WTC11 (cell line): ENCODE measurements at regions not wholly inside any gene's neighbourhood (a gene's known extent, or its start where the extent isn't known, plus 50 kb on each side); places are given as distances from the start of the nearest gene placed in this dataset.

Source experiments
- ATAC-seq: fragments of 200-7000 bp; cut with Tn5 transposase; 2 replicates; pipeline ENCODE4 v1.10.0; 2021; ENCODE audit warnings: mild to moderate bottlenecking, moderate library complexity
- CTCF ChIA-PET: fragments of 300-600 bp; sonication (Branson Sonifier 250); formaldehyde crosslinking; loops from one replicate; lab custom pipeline; 2021; ENCODE audit warnings: antibody characterized with exemption; lab: Charles Lee
- POLR2A ChIA-PET: fragments of 350-600 bp; sonication (Branson Sonifier 250); formaldehyde crosslinking; loops from one replicate; lab custom pipeline; 2021; ENCODE audit warnings: antibody characterized with exemption; lab: Charles Lee
- DNase-seq: peaks from one replicate; pipeline ENCODE4 v3.0.0; 2021; ENCODE audit warnings: low spot score
- H3K27ac Mint-ChIP-seq: 2 replicates; pipeline ENCODE4 v1.8.0; 2021; ENCODE audit warnings: mixed read lengths
- H3K27me3 Mint-ChIP-seq: 2 replicates; pipeline ENCODE4 v1.8.0; 2021; ENCODE audit warnings: low read depth, mild to moderate bottlenecking, moderate library complexity, mixed read lengths
- H3K36me3 Mint-ChIP-seq: 2 replicates; pipeline ENCODE4 v1.8.0; 2021; ENCODE audit warnings: mixed read lengths
- H3K4me1 Mint-ChIP-seq: 2 replicates; pipeline ENCODE4 v1.8.0; 2022; ENCODE audit warnings: mixed read lengths
- H3K4me3 Mint-ChIP-seq: 2 replicates; pipeline ENCODE4 v1.8.0; 2021; ENCODE audit warnings: mild to moderate bottlenecking, moderate library complexity, mixed read lengths
- H3K9me3 Mint-ChIP-seq: 2 replicates; pipeline ENCODE4 v1.8.0; 2021; ENCODE audit warnings: mixed read lengths
- AR ChIP-seq: fragments of 250-450 bp; sonication (Bioruptor Pico); IDR thresholded peaks from 2 replicates; pipeline ENCODE4 v1.9.0; 2021; ENCODE audit warnings: mild to moderate bottlenecking
- GRHL2 ChIP-seq: fragments of 250-450 bp; sonication (Bioruptor Pico); IDR thresholded peaks from 2 replicates; pipeline ENCODE4 v1.8.0; 2022; ENCODE audit warnings: mild to moderate bottlenecking, moderate library complexity; ENCODE audit not compliant: insufficient replicate concordance, severe bottlenecking
- MYBL2 ChIP-seq: sonication (generic); formaldehyde crosslinking; IDR thresholded peaks from 2 replicates; pipeline ENCODE4 v1.8.1; 2023; ENCODE audit warnings: mild to moderate bottlenecking, moderate library complexity, missing genetic modification reagents
- NFE2L1 ChIP-seq: sonication (generic); formaldehyde crosslinking; IDR thresholded peaks from 2 replicates; pipeline ENCODE4 v1.8.1; 2023; ENCODE audit warnings: missing genetic modification reagents
- NFYB ChIP-seq: sonication (generic); formaldehyde crosslinking; conservative IDR thresholded peaks from 2 replicates; pipeline ENCODE4 v1.8.0; 2022; ENCODE audit warnings: low read depth, missing genetic modification reagents
- TEAD4 ChIP-seq: sonication (generic); formaldehyde crosslinking; IDR thresholded peaks from 2 replicates; pipeline ENCODE4 v1.8.0; 2022; ENCODE audit warnings: mild to moderate bottlenecking, missing genetic modification reagents
- TP53 ChIP-seq: sonication (generic); formaldehyde crosslinking; IDR thresholded peaks from 2 replicates; pipeline ENCODE4 v1.8.1; 2023; ENCODE audit warnings: mild to moderate bottlenecking, missing genetic modification reagents
- ZNF138 ChIP-seq: sonication (generic); formaldehyde crosslinking; conservative IDR thresholded peaks from 2 replicates; pipeline ENCODE4 v1.8.1; 2022; ENCODE audit warnings: mild to moderate bottlenecking, moderate library complexity, missing genetic modification reagents
- ZNF232 ChIP-seq: sonication (generic); formaldehyde crosslinking; IDR thresholded peaks from 2 replicates; pipeline ENCODE4 v1.8.0; 2022; ENCODE audit warnings: mild to moderate bottlenecking, missing genetic modification reagents
- TF ChIP-seq, protein P1 (sequence below): sonication (generic); formaldehyde crosslinking; IDR thresholded peaks from 2 replicates; pipeline ENCODE4 v1.8.0; 2022; ENCODE audit warnings: mild to moderate bottlenecking, missing genetic modification reagents
- TF ChIP-seq, protein P2 (sequence below): sonication (generic); formaldehyde crosslinking; IDR thresholded peaks from 2 replicates; pipeline ENCODE4 v1.8.1; 2023; ENCODE audit warnings: mild to moderate bottlenecking, missing genetic modification reagents, moderate library complexity
- TF ChIP-seq, protein P3 (sequence below): sonication (generic); formaldehyde crosslinking; conservative IDR thresholded peaks from 2 replicates; pipeline ENCODE4 v1.8.1; 2023; ENCODE audit warnings: mild to moderate bottlenecking, low read depth, missing genetic modification reagents, moderate library complexity
- TF ChIP-seq, protein P4 (sequence below): sonication (generic); formaldehyde crosslinking; IDR thresholded peaks from 2 replicates; pipeline ENCODE4 v1.8.0; 2022; ENCODE audit warnings: mild to moderate bottlenecking, missing genetic modification reagents
- TF ChIP-seq, protein P5 (sequence below): sonication (generic); formaldehyde crosslinking; conservative IDR thresholded peaks from 2 replicates; pipeline ENCODE4 v1.8.1; 2022; ENCODE audit warnings: mild to moderate bottlenecking, missing genetic modification reagents

- TF ChIP-seq, protein P1, sequence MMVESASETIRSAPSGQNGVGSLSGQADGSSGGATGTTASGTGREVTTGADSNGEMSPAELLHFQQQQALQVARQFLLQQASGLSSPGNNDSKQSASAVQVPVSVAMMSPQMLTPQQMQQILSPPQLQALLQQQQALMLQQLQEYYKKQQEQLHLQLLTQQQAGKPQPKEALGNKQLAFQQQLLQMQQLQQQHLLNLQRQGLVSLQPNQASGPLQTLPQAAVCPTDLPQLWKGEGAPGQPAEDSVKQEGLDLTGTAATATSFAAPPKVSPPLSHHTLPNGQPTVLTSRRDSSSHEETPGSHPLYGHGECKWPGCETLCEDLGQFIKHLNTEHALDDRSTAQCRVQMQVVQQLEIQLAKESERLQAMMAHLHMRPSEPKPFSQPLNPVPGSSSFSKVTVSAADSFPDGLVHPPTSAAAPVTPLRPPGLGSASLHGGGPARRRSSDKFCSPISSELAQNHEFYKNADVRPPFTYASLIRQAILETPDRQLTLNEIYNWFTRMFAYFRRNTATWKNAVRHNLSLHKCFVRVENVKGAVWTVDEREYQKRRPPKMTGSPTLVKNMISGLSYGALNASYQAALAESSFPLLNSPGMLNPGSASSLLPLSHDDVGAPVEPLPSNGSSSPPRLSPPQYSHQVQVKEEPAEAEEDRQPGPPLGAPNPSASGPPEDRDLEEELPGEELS (CRISPR knock-in tag): no peak
- TF ChIP-seq, protein P2, sequence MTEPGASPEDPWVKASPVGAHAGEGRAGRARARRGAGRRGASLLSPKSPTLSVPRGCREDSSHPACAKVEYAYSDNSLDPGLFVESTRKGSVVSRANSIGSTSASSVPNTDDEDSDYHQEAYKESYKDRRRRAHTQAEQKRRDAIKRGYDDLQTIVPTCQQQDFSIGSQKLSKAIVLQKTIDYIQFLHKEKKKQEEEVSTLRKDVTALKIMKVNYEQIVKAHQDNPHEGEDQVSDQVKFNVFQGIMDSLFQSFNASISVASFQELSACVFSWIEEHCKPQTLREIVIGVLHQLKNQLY (CRISPR knock-in tag): no peak
- TF ChIP-seq ZNF232 (no peak), NFE2L1 (CRISPR knock-in tag) (no peak), GRHL2 (CRISPR knock-in tag) (no peak)
- TF ChIP-seq, all 79 proteins: peak for 0
These were observed 168.8 kb upstream of the RBM19 start (continued) for GRCh38 chr12:114134922-114135321.

GRCh38 chr12:114131824-114132223, 165.7 kb upstream of the RBM19 start:
- H3K27me3 Mint-ChIP-seq: peaks cover 20% of the 10 kb centered on the region
- H3K4me3 Mint-ChIP-seq: no peak overlapping the region
- DNase-seq (peak; percentile 14), ATAC-seq (peak; percentile 91)
- H3K4me1 Mint-ChIP-seq: no peaks in the 10 kb centered on the region
- TF ChIP-seq, protein P2 (CRISPR knock-in tag): no peak
- TF ChIP-seq, protein P3, sequence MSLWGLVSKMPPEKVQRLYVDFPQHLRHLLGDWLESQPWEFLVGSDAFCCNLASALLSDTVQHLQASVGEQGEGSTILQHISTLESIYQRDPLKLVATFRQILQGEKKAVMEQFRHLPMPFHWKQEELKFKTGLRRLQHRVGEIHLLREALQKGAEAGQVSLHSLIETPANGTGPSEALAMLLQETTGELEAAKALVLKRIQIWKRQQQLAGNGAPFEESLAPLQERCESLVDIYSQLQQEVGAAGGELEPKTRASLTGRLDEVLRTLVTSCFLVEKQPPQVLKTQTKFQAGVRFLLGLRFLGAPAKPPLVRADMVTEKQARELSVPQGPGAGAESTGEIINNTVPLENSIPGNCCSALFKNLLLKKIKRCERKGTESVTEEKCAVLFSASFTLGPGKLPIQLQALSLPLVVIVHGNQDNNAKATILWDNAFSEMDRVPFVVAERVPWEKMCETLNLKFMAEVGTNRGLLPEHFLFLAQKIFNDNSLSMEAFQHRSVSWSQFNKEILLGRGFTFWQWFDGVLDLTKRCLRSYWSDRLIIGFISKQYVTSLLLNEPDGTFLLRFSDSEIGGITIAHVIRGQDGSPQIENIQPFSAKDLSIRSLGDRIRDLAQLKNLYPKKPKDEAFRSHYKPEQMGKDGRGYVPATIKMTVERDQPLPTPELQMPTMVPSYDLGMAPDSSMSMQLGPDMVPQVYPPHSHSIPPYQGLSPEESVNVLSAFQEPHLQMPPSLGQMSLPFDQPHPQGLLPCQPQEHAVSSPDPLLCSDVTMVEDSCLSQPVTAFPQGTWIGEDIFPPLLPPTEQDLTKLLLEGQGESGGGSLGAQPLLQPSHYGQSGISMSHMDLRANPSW (CRISPR knock-in tag): no peak
- no peak for TF ChIP-seq AR (CRISPR knock-in tag)
- no peak for TF ChIP-seq NFYB (CRISPR knock-in tag)
- no peak for TF ChIP-seq TEAD4 (CRISPR knock-in tag)
- TF ChIP-seq, protein P4, sequence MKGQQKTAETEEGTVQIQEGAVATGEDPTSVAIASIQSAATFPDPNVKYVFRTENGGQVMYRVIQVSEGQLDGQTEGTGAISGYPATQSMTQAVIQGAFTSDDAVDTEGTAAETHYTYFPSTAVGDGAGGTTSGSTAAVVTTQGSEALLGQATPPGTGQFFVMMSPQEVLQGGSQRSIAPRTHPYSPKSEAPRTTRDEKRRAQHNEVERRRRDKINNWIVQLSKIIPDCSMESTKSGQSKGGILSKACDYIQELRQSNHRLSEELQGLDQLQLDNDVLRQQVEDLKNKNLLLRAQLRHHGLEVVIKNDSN (CRISPR knock-in tag): no peak
- no peak for TF ChIP-seq MYBL2 (CRISPR knock-in tag)
- TF ChIP-seq, protein P5, sequence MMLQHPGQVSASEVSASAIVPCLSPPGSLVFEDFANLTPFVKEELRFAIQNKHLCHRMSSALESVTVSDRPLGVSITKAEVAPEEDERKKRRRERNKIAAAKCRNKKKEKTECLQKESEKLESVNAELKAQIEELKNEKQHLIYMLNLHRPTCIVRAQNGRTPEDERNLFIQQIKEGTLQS (CRISPR knock-in tag): no peak
- TF ChIP-seq TP53 (CRISPR knock-in tag): no peak
- TF ChIP-seq ZNF138 (CRISPR knock-in tag): no peak
- H3K9me3 Mint-ChIP-seq: peaks cover 7% of the 10 kb centered on the region; the same call in 1 of the 2 replicates
- H3K36me3 Mint-ChIP-seq: no peaks in the 10 kb centered on the region
- CTCF ChIA-PET: interaction anchor here (0.5 to 2.0 kb wide), 26 partner anchors 9 to 377 kb away, joined by 3 to 31 read pairs (median 4); partner anchors contain the start of gene RBM19
- POLR2A ChIA-PET: interaction anchor here (1.1 kb wide), 1 partner anchor 25 kb away, joined by 4 read pairs; no protein-coding TSS in a partner anchor
- H3K27ac Mint-ChIP-seq: no peak overlapping the region
